Neuronal stem cell (in vitro differentiated cells): ENCODE measurements at regions not wholly inside any gene's neighbourhood (a gene's known extent, or its start where the extent isn't known, plus 50 kb on each side); places are given as distances from the start of the nearest gene placed in this dataset.
"Not testable (repeated sequence)": the region's sequence is repeated elsewhere in the genome, so short reads cannot be mapped to it uniquely, and the experiment has no call there.

Experiments
- DNase-seq: peaks from one replicate; pipeline ENCODE4 v3.0.0-alpha.2; 2013; ENCODE audit warnings: low spot score
- H2AFZ ChIP-seq: one replicate; pipeline ENCODE4 v1.6.1; 2013; ENCODE audit warnings: mild to moderate bottlenecking, low read length, inconsistent platforms
- H2AK5ac ChIP-seq: 2 replicates; pipeline ENCODE4 v1.6.1; 2013; ENCODE audit warnings: low read depth, mild to moderate bottlenecking, inconsistent platforms, low read length, moderate library complexity, mixed read lengths
- H2BK120ac ChIP-seq: 2 replicates; pipeline ENCODE4 v1.6.1; 2013; ENCODE audit warnings: low read depth, mild to moderate bottlenecking, inconsistent platforms, low read length, moderate library complexity, mixed read lengths
- H2BK12ac ChIP-seq: one replicate; pipeline ENCODE4 v1.6.1; 2013; ENCODE audit warnings: low read length, inconsistent platforms
- H2BK15ac ChIP-seq: 2 replicates; pipeline ENCODE4 v1.6.1; 2013; ENCODE audit warnings: mild to moderate bottlenecking, low read length, inconsistent platforms, mixed read lengths
- H2BK5ac ChIP-seq: one replicate; pipeline ENCODE4 v1.6.1; 2013; ENCODE audit warnings: inconsistent platforms, mild to moderate bottlenecking, low read length, moderate library complexity
- H3K14ac ChIP-seq: one replicate; pipeline ENCODE4 v1.6.1; 2013; ENCODE audit warnings: low read length, inconsistent platforms
- H3K18ac ChIP-seq: 2 replicates; pipeline ENCODE4 v1.6.1; 2013; ENCODE audit warnings: low read length, inconsistent platforms
- H3K23ac ChIP-seq: 2 replicates; pipeline ENCODE4 v1.6.1; 2013; ENCODE audit warnings: low read depth, mild to moderate bottlenecking, mixed read lengths, low read length, inconsistent platforms; ENCODE audit not compliant: poor library complexity
- H3K27ac ChIP-seq: replicated peaks from 3 replicates; pipeline ENCODE4 v1.5.1; 2013; ENCODE audit warnings: low read length, inconsistent platforms
- H3K27me3 ChIP-seq, 3 experiments: 2 replicates each; pipeline ENCODE4 v1.6.1; 2013; ENCODE audit warnings: low read length in 3 of 3, mild to moderate bottlenecking in 2 of 3, inconsistent platforms in 1 of 3, low read depth in 1 of 3, mixed read lengths in 1 of 3, moderate library complexity in 1 of 3; ENCODE audit not compliant: control insufficient read depth in 3 of 3, insufficient read depth in 3 of 3
- H3K36me3 ChIP-seq, 2 donors: replicated peaks in 1 of 2; 2 replicates each; pipeline ENCODE4 v1.6.1; 2013; ENCODE audit warnings: low read length in 2 of 2; ENCODE audit not compliant: control insufficient read depth in 2 of 2, insufficient read depth in 2 of 2
- H3K4ac ChIP-seq: 2 replicates; pipeline ENCODE4 v1.6.1; 2013; ENCODE audit warnings: inconsistent platforms, mild to moderate bottlenecking, low read length, moderate library complexity
- H3K4me1 ChIP-seq, 2 donors: 1 replicate in 1 of 2; 2 replicates in 1 of 2; pipeline ENCODE4 v1.6.1; 2013; ENCODE audit warnings: low read length in 2 of 2, low read depth in 1 of 2; ENCODE audit not compliant: control insufficient read depth in 2 of 2, insufficient read depth in 1 of 2
- H3K4me2 ChIP-seq: one replicate; pipeline ENCODE4 v1.6.1; 2013; ENCODE audit warnings: mild to moderate bottlenecking, low read length, inconsistent platforms; ENCODE audit not compliant: insufficient read depth, poor library complexity, severe bottlenecking
- H3K4me3 ChIP-seq, 2 donors: 2 replicates each; pipeline ENCODE4 v1.5.1; 2013; ENCODE audit warnings: low read length in 2 of 2, mild to moderate bottlenecking in 2 of 2, inconsistent platforms in 1 of 2, moderate library complexity in 1 of 2
- H3K79me1 ChIP-seq: one replicate; pipeline ENCODE4 v1.6.1; 2013; ENCODE audit warnings: low read depth, mild to moderate bottlenecking, inconsistent platforms, low read length, moderate library complexity
- H3K9ac ChIP-seq: one replicate; pipeline ENCODE4 v1.6.1; 2013; ENCODE audit warnings: mild to moderate bottlenecking, low read depth, low read length, inconsistent platforms; ENCODE audit not compliant: poor library complexity
- H3K9me3 ChIP-seq, 2 donors: replicated peaks in 1 of 2; 2 replicates each; pipeline versions ENCODE3 to v1.6.1; 2013; ENCODE audit warnings: low read length in 2 of 2, mild to moderate bottlenecking in 2 of 2, inconsistent platforms in 1 of 2, low read depth in 1 of 2, mixed read lengths in 1 of 2, moderate library complexity in 1 of 2; ENCODE audit not compliant: control insufficient read depth in 2 of 2, insufficient read depth in 1 of 2
- H4K8ac ChIP-seq: one replicate; pipeline ENCODE4 v1.6.1; 2013; ENCODE audit warnings: low read depth, mild to moderate bottlenecking, inconsistent platforms, low read length, moderate library complexity
- H4K91ac ChIP-seq: one replicate; pipeline ENCODE4 v1.6.1; 2013; ENCODE audit warnings: low read length, low read depth, mild to moderate bottlenecking, inconsistent platforms; ENCODE audit not compliant: poor library complexity
- WGBS, 2 donors: extraction: QIAGEN DNeasy Blood & Tissue Kit; methylation state at CpG; one replicate each; pipeline ENCODE4 v1.1.7; 2013; ENCODE audit warnings: missing lambda C conversion rate in 2 of 2, mixed read lengths in 1 of 2; ENCODE audit not compliant: insufficient read length in 2 of 2, insufficient replicate concordance in 1 of 2; ENCODE audit errors: extremely low coverage in 2 of 2; 5-methylcytosine and 5-hydroxymethylcytosine counted together

DNA sequence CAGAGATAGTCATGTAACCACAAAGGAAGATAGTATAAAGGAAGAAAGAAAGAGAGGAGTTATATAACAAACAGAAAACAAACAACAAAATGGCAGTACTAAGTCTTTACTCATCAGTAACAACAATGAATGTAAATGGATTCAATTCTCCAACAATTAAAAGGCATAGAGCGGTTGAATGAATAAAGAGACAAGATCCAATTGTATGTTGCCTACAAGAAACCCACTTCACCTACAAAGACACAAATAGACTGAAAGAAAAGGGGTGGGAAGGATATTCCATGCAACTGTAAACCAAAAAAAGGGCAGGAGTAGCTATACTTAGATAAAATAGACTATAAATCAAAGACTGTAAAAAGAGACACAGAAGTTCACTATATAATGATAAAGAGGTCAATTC lies 157.3 kb upstream of the CREB1 start:
- Histone ChIP-seq H3K23ac (no peak overlapping the region), H3K79me1 (no peaks in the 10 kb centered on the region), H3K18ac (no peak overlapping the region), H3K4me2 (no peak overlapping the region), H3K27me3 (no peaks in the 10 kb centered on the region), H2BK120ac (no peak overlapping the region), H3K36me3 (no peaks in the 10 kb centered on the region), H2BK5ac (no peak overlapping the region), H3K14ac (no peak overlapping the region), H2AK5ac (no peak overlapping the region), H2AFZ (no peak overlapping the region), H3K4me3 (no peak overlapping the region), H2BK12ac (no peak overlapping the region), H4K8ac (no peak overlapping the region), H3K4ac (no peak overlapping the region), H3K27ac (no peak overlapping the region), H3K4me1 (peaks cover 2 to 21% of the 10 kb centered on the region in 2 donors), H3K9me3 (peaks cover 2 to 11% of the 10 kb centered on the region in 2 donors), H3K9ac (no peak overlapping the region), H4K91ac (no peak overlapping the region), H2BK15ac (no peak overlapping the region)
- WGBS, 2 donors, result no CpG with 5 or more reads among the region's 1 CpG
- DNase-seq, result no peak

DNA sequence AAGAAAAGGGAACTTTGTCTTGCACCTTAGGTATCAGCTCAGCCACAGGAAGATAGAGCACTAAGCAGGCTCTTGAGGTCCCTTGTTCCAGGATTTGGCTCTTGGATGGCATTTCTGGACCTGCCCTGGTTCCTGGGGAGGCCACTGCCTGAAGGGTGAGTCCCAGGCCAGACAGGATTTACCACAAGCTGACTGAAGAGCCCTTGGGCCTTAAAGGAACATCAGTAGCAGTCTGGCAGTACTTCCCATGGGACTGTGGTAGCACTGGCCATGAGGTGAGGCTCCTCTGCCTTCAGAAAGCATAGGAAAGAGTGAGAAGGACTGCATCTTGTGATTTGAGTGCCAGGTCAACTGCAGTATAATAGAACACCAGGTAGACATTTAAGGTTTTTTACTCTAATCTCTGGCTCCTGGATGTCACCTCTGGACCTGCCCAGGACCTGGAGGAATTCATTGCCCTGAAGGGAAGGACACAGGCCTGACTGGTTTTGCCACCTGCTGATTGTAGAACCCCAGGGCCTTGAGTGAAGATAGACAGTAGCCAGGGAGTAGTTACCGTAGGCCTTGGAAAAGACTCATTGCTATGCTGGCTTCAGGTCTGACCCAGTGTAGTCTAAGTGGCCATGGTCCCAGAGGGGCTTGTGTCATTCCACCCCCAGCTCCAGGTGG lies 154.4 kb upstream of the CREB1 start:
- Histone ChIP-seq H2BK15ac (no peak overlapping the region), H3K4me1 (peaks cover 0 to 10% of the 10 kb centered on the region in 2 donors), H2BK12ac (no peak overlapping the region), H3K9me3 (peaks cover 2 to 18% of the 10 kb centered on the region in 2 donors), H2BK120ac (no peak overlapping the region), H4K8ac (no peak overlapping the region), H3K36me3 (no peaks in the 10 kb centered on the region), H3K4ac (no peak overlapping the region), H3K79me1 (no peaks in the 10 kb centered on the region), H3K23ac (no peak overlapping the region), H3K18ac (no peak overlapping the region), H2BK5ac (no peak overlapping the region), H3K14ac (no peak overlapping the region), H4K91ac (no peak overlapping the region), H3K27ac (no peak overlapping the region), H3K27me3 (no peaks in the 10 kb centered on the region), H3K4me2 (no peak overlapping the region), H2AFZ (no peak overlapping the region), H3K9ac (no peak overlapping the region), H2AK5ac (no peak overlapping the region), H3K4me3 (no peak overlapping the region)
- no peak for DNase-seq
- WGBS, 2 donors, result no CpG with 5 or more reads among the region's 1 CpG

DNA sequence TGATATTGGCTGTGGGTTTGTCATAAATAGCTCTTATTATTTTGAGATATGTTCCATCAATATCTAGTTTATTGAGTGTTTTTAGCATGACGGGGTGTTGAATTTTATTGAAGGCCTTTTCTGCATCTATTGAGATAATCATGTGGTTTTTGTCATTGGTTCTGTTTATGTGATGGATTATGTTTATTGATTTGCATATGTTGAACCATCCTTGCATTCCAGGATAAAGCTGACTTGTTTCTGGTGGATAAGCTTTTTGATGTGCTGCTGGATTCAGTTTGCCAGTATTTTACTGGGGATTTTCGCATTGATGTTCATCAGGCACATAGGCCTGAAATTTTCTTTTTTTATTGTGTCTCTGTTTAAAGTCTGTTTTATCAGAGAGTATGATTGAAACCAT lies 151.1 kb upstream of the CREB1 start:
- H3K36me3 ChIP-seq, H4K8ac ChIP-seq, H2AK5ac ChIP-seq, H3K4me3 ChIP-seq, H3K27ac ChIP-seq, H3K23ac ChIP-seq, H3K18ac ChIP-seq, H3K9ac ChIP-seq, H3K27me3 ChIP-seq, H2BK12ac ChIP-seq, H3K4me1 ChIP-seq, H3K79me1 ChIP-seq, H2BK5ac ChIP-seq, H4K91ac ChIP-seq, H3K4ac ChIP-seq, H2BK15ac ChIP-seq, DNase-seq, H3K4me2 ChIP-seq, H2AFZ ChIP-seq, H2BK120ac ChIP-seq, H3K14ac ChIP-seq: not testable (repeated sequence)
- peaks cover 0 to 18% of the 10 kb centered on the region in 2 donors for H3K9me3 ChIP-seq
- WGBS, 2 donors, result no CpG with 5 or more reads among the region's 2 CpGs

DNA sequence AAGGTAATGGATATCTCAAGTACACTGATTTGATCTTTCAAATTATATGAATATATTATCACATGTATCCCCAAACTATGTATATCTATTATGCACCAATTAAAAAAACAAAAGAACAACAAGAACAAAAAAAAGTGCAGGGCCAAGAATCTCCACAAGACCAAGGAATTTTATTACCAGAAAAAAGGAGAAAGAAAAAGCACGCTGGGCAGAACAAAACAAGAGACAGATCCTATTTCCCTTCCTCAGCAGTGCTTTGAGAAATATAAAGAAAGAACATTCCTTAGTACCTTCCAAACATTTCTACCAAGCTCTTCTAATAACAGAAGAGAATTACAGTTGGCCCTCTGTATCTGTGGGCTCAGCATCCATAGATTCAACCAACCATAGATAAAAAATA lies 144.7 kb upstream of the CREB1 start:
- H2AFZ ChIP-seq, result no peak overlapping the region
- no peak overlapping the region for H3K9ac ChIP-seq
- peaks cover 0 to 19% of the 10 kb centered on the region in 2 donors for H3K9me3 ChIP-seq
- no peak overlapping the region for H2BK5ac ChIP-seq
- no peak overlapping the region for H2BK12ac ChIP-seq
- H4K8ac ChIP-seq, result no peak overlapping the region
- no peak overlapping the region for H3K4ac ChIP-seq
- H3K14ac ChIP-seq, result no peak overlapping the region
- no peak overlapping the region for H3K27ac ChIP-seq
- no peak overlapping the region for H3K18ac ChIP-seq
- no peak overlapping the region for H3K4me3 ChIP-seq
- no peak overlapping the region for H2BK120ac ChIP-seq
- H2BK15ac ChIP-seq, result no peak overlapping the region
- no peak overlapping the region for H3K4me2 ChIP-seq
- H3K4me1 ChIP-seq, result peaks cover 0 to 2% of the 10 kb centered on the region in 2 donors
- WGBS, 2 donors, result no CpG with 5 or more reads among the region's 1 CpG
- H3K23ac ChIP-seq, result no peak overlapping the region
- no peaks in the 10 kb centered on the region for H3K79me1 ChIP-seq
- H3K36me3 ChIP-seq, result peaks cover 0 to 2% of the 10 kb centered on the region in 2 donors
- H3K27me3 ChIP-seq, result no peaks in the 10 kb centered on the region
- no peak overlapping the region for H2AK5ac ChIP-seq
- no peak overlapping the region for H4K91ac ChIP-seq
- DNase-seq, result peak; percentile 40
